Kidney (tissue), 13 donors: ENCODE measurements at regions not wholly inside any gene's neighbourhood (a gene's known extent, or its start where the extent isn't known, plus 50 kb on each side); places are given as distances from the start of the nearest gene placed in this dataset.
A peak's percentile ranks its signal among the peaks of the same experiment; 100 is the strongest.
"Not testable (repeated sequence)": the region's sequence is repeated elsewhere in the genome, so short reads cannot be mapped to it uniquely, and the experiment has no call there.

Experiments
- DNase-seq, 5 donors: peaks; one replicate each; pipeline ENCODE4 v3.0.0-alpha.2; 2013 to 2020
- FAIRE-seq: peaks from 2 replicates; lab custom pipeline; 2012; peaks lifted over from hg19 to GRCh38; lab: Jason Lieb, UNC
- H3K27ac ChIP-seq, 2 donors: one replicate each; pipeline ENCODE4 v1.7.0; 2013; ENCODE audit warnings: low read depth in 2 of 2, low read length in 2 of 2, inconsistent platforms in 1 of 2
- H3K27me3 ChIP-seq: one replicate; pipeline ENCODE4 v1.7.1; 2013; ENCODE audit warnings: low read length, inconsistent platforms; ENCODE audit not compliant: control insufficient read depth, insufficient read depth
- H3K36me3 ChIP-seq, 3 donors: one replicate each; pipeline versions ENCODE4 v1.7.0 to v1.7.1; 2013; ENCODE audit warnings: low read length in 3 of 3, control low read depth in 1 of 3, inconsistent platforms in 1 of 3; ENCODE audit not compliant: insufficient read depth in 3 of 3, control insufficient read depth in 2 of 3
- H3K4me1 ChIP-seq, 3 donors: one replicate each; pipeline versions ENCODE4 v1.7.0 to v1.7.1; 2013; ENCODE audit warnings: low read length in 3 of 3, inconsistent platforms in 1 of 3, low read depth in 1 of 3; ENCODE audit not compliant: control insufficient read depth in 2 of 3, insufficient read depth in 2 of 3
- H3K4me3 ChIP-seq, 3 donors: one replicate each; pipeline versions ENCODE4 v1.7.0 to v1.8.1; 2013; ENCODE audit warnings: low read length in 3 of 3, control low read depth in 1 of 3, inconsistent platforms in 1 of 3
- H3K9ac ChIP-seq, 3 donors: one replicate each; pipeline versions ENCODE4 v1.7.0 to v1.7.1; 2013; ENCODE audit warnings: low read length in 3 of 3, control low read depth in 1 of 3, inconsistent platforms in 1 of 3
- H3K9me3 ChIP-seq, 3 donors: one replicate each; pipeline versions ENCODE4 v1.7.0 to v1.7.1; 2013; ENCODE audit warnings: low read length in 3 of 3, control low read depth in 1 of 3, inconsistent platforms in 1 of 3; ENCODE audit not compliant: control insufficient read depth in 2 of 3, insufficient read depth in 1 of 3
- CTCF ChIP-seq: IDR thresholded peaks from 3 replicates; pipeline ENCODE4 v1.5.1; 2012; ENCODE audit warnings: mild to moderate bottlenecking, moderate library complexity, borderline replicate concordance; ENCODE audit not compliant: insufficient read depth; ENCODE audit errors: extremely low read depth
- intact Hi-C: fragments of 100-400 bp; cut with DNase I; formaldehyde crosslinking; loops from one replicate; pipeline ENCODE4 v1.11.1; 2022
- donor health status: control.
- donor health status: control.
- donor health status: control.
- donor health status: control.
- donor health status: control.
- donor health status: DM: yes; HTN: yes; CAD: no.
- donor health status: Normal renal cell carcinoma (clear cell type).

- TF ChIP-seq CTCF, result no peak
- Histone ChIP-seq H3K9me3 (peaks cover 5 to 13% (median 12%) of the 10 kb centered on the region in 3 donors), H3K27me3 (no peaks in the 10 kb centered on the region), H3K27ac (no peak overlapping the region), H3K9ac (no peak overlapping the region), H3K4me1 (no peaks in the 10 kb centered on the region), H3K36me3 (no peaks in the 10 kb centered on the region), H3K4me3 (no peak overlapping the region)
- intact Hi-C loops, result no loop called here
- FAIRE-seq (no peak), DNase-seq (no peak)
These were observed 95.5 kb upstream of the TPTE start for GRCh38 chr21:10425856-10426255.

GRCh38 chr21:10426812-10427211 lies 94.6 kb upstream of the TPTE start:
- H3K4me1 ChIP-seq, DNase-seq, H3K9ac ChIP-seq, H3K27ac ChIP-seq, H3K36me3 ChIP-seq, intact Hi-C loops, H3K4me3 ChIP-seq, H3K27me3 ChIP-seq, FAIRE-seq: not testable (repeated sequence)
- H3K9me3 ChIP-seq, result peaks cover 5 to 17% (median 12%) of the 10 kb centered on the region in 3 donors

GRCh38 chr21:10427277-10427676 lies 94.1 kb upstream of the TPTE start:
- FAIRE-seq, H3K4me1 ChIP-seq, H3K9ac ChIP-seq, H3K4me3 ChIP-seq, H3K27ac ChIP-seq, intact Hi-C loops, DNase-seq, H3K27me3 ChIP-seq, H3K36me3 ChIP-seq: not testable (repeated sequence)
- peaks cover 5 to 21% (median 12%) of the 10 kb centered on the region in 3 donors for H3K9me3 ChIP-seq

- H3K4me3 ChIP-seq, FAIRE-seq, intact Hi-C loops, H3K27me3 ChIP-seq, H3K36me3 ChIP-seq, H3K4me1 ChIP-seq, DNase-seq, H3K9ac ChIP-seq, H3K27ac ChIP-seq: not testable (repeated sequence)
- H3K9me3 ChIP-seq, result peaks cover 5 to 26% (median 12%) of the 10 kb centered on the region in 3 donors
These were observed 92.3 kb upstream of the TPTE start for GRCh38 chr21:10428981-10429534.

GRCh38 chr21:10430005-10430404 lies 91.4 kb upstream of the TPTE start:
- no peaks in the 10 kb centered on the region for H3K27me3 ChIP-seq
- H3K4me1 ChIP-seq, result no peaks in the 10 kb centered on the region
- no peak overlapping the region for H3K4me3 ChIP-seq
- H3K9ac ChIP-seq, result no peak overlapping the region
- H3K27ac ChIP-seq, result no peak overlapping the region
- no peak for TF ChIP-seq CTCF
- no peaks in the 10 kb centered on the region for H3K36me3 ChIP-seq
- DNase-seq (no peak), FAIRE-seq (no peak)
- intact Hi-C loops, result no loop called here
- H3K9me3 ChIP-seq, result peaks cover 5 to 26% (median 11%) of the 10 kb centered on the region in 3 donors

GRCh38 chr21:10431995-10432394 lies 89.4 kb upstream of the TPTE start:
- peaks cover 5 to 29% (median 7%) of the 10 kb centered on the region in 3 donors for H3K9me3 ChIP-seq

GRCh38 chr21:10432456-10432855 lies 88.9 kb upstream of the TPTE start:
- H3K36me3 ChIP-seq, H3K4me3 ChIP-seq, H3K27me3 ChIP-seq, FAIRE-seq, DNase-seq, H3K9ac ChIP-seq, intact Hi-C loops, H3K4me1 ChIP-seq, H3K27ac ChIP-seq: not testable (repeated sequence)
- H3K9me3 ChIP-seq, result peaks cover 2 to 26% (median 4%) of the 10 kb centered on the region in 3 donors

More at GRCh38 chr21:10431995-10432394, 89.4 kb upstream of the TPTE start:
- H3K9ac ChIP-seq, H3K27me3 ChIP-seq, H3K36me3 ChIP-seq, H3K27ac ChIP-seq, H3K4me1 ChIP-seq, intact Hi-C loops, FAIRE-seq, H3K4me3 ChIP-seq: not testable (repeated sequence)
- DNase-seq, result peak in 1 of 5 donors; percentile 79
